ENCODE measurements at regions not wholly inside any gene's neighbourhood (a gene's known extent, or its start where the extent isn't known, plus 50 kb on each side); places are given as distances from the start of the nearest gene placed in this dataset.

- TF ChIP-seq EP300 (IDR thresholded peaks at IDR 0.05; ENCODE audit: low read depth), result no peak
- TF ChIP-seq POLR2A (IDR thresholded peaks at IDR 0.05), result no peak
Measured at GRCh38 chr1:184912392-184912791, 61.9 kb downstream of the NIBAN1 start.
